ENCODE measurements at regions not wholly inside any gene's neighbourhood (a gene's known extent, or its start where the extent isn't known, plus 50 kb on each side); places are given as distances from the start of the nearest gene placed in this dataset.

GRCh38 chr10:36683421-36683820 is 442.0 kb upstream of the ANKRD30A start:
- no peak for DNase-seq

GRCh38 chr10:36681751-36682632 is 443.4 kb upstream of the ANKRD30A start:
- no peak for DNase-seq

GRCh38 chr10:36679554-36679953 is 445.8 kb upstream of the ANKRD30A start:
- no peak for DNase-seq

GRCh38 chr10:36677431-36677768 is 448.0 kb upstream of the ANKRD30A start:
- no peak for DNase-seq

GRCh38 chr10:36676756-36677430 is 448.5 kb upstream of the ANKRD30A start:
- DNase-seq, result no peak

- DNase-seq, result no peak
Observed at GRCh38 chr10:36676321-36676720, 449.1 kb upstream of the ANKRD30A start.

- no peak for DNase-seq
Observed at GRCh38 chr10:36675458-36675880, 449.9 kb upstream of the ANKRD30A start.

GRCh38 chr10:36671607-36672006 is 453.8 kb upstream of the ANKRD30A start:
- no peak for DNase-seq

GRCh38 chr10:36670621-36671402 is 454.6 kb upstream of the ANKRD30A start:
- DNase-seq, result no peak

- no peak for DNase-seq
Observed at GRCh38 chr10:36669615-36670352, 455.6 kb upstream of the ANKRD30A start.

- DNase-seq, result no peak
Observed at GRCh38 chr10:36666451-36666850, 458.9 kb upstream of the ANKRD30A start.

- no peak for DNase-seq
Observed at GRCh38 chr10:36662571-36662970, 462.8 kb upstream of the ANKRD30A start.

GRCh38 chr10:36650274-36650673 is 475.1 kb upstream of the ANKRD30A start:
- no peak for DNase-seq

GRCh38 chr10:36647540-36647939 is 477.9 kb upstream of the ANKRD30A start:
- DNase-seq, result no peak

GRCh38 chr10:36640626-36641025 is 484.8 kb upstream of the ANKRD30A start:
- no peak for DNase-seq

- DNase-seq, result no peak
Observed at GRCh38 chr10:36638462-36639155, 486.8 kb upstream of the ANKRD30A start.

- no peak for DNase-seq
Observed at GRCh38 chr10:36636879-36637278, 488.5 kb upstream of the ANKRD30A start.

- DNase-seq, result no peak
Observed at GRCh38 chr10:36636285-36636839, 489.0 kb upstream of the ANKRD30A start.

GRCh38 chr10:36634916-36635315 is 490.5 kb upstream of the ANKRD30A start:
- DNase-seq, result no peak

GRCh38 chr10:36630267-36630666 is 495.1 kb upstream of the ANKRD30A start:
- no peak for DNase-seq

- no peak for DNase-seq
Observed at GRCh38 chr10:36629476-36629875, 495.9 kb upstream of the ANKRD30A start.

GRCh38 chr10:36624551-36625100 is 500.8 kb upstream of the ANKRD30A start:
- no peak for DNase-seq

Measured in hematopoietic multipotent progenitor cell treated with erythropoietin and hydrocortisone succinate and interleukin-3 and kit ligand, for 6 days (in vitro differentiated cells).